Stimulated activated CD4-positive, alpha-beta T cell treated with anti-CD3 and anti-CD28 coated beads, TNF-alpha, amount 100 ng/mL, for 24 hours (primary cell): ENCODE measurements at regions not wholly inside any gene's neighbourhood (a gene's known extent, or its start where the extent isn't known, plus 50 kb on each side); places are given as distances from the start of the nearest gene placed in this dataset.

Experiments used
- DNase-seq, 3 experiments: peaks; one replicate each; pipeline ENCODE4 v3.0.0-alpha.2; 2020; ENCODE audit warnings: low read depth in 3 of 3

GRCh38 chr2:30371028-30371689 lies 75.9 kb upstream of the LCLAT1 start:
- DNase-seq: no peak

GRCh38 chr2:30371772-30372373 lies 75.2 kb upstream of the LCLAT1 start:
- DNase-seq: no peak

- DNase-seq: no peak
These were observed 74.2 kb upstream of the LCLAT1 start for GRCh38 chr2:30372826-30373225.

GRCh38 chr2:30373881-30374302 lies 73.2 kb upstream of the LCLAT1 start:
- no peak for DNase-seq

GRCh38 chr2:30374380-30374779 lies 72.7 kb upstream of the LCLAT1 start:
- no peak for DNase-seq

GRCh38 chr2:30375915-30376314 lies 71.1 kb upstream of the LCLAT1 start:
- DNase-seq: no peak

- no peak for DNase-seq
These were observed 67.6 kb upstream of the LCLAT1 start for GRCh38 chr2:30379481-30379880.

GRCh38 chr2:30380824-30381223 lies 66.2 kb upstream of the LCLAT1 start:
- DNase-seq: no peak

GRCh38 chr2:30382162-30382783 lies 64.8 kb upstream of the LCLAT1 start:
- no peak for DNase-seq

- no peak for DNase-seq
These were observed 64.1 kb upstream of the LCLAT1 start for GRCh38 chr2:30382995-30383394.

GRCh38 chr2:30385327-30385726 lies 61.7 kb upstream of the LCLAT1 start:
- DNase-seq: no peak

- DNase-seq: no peak
These were observed 54.9 kb upstream of the LCLAT1 start for GRCh38 chr2:30392097-30392496.

- DNase-seq: no peak
These were observed 53.5 kb upstream of the LCLAT1 start for GRCh38 chr2:30393510-30393909.

GRCh38 chr2:30394096-30394495 lies 53.0 kb upstream of the LCLAT1 start:
- DNase-seq: no peak

- no peak for DNase-seq
These were observed 50.4 kb upstream of the LCLAT1 start for GRCh38 chr2:30396436-30397232.
